ENCODE measurements at regions not wholly inside any gene's neighbourhood (a gene's known extent, or its start where the extent isn't known, plus 50 kb on each side); places are given as distances from the start of the nearest gene placed in this dataset.
"Not testable (repeated sequence)": the region's sequence is repeated elsewhere in the genome, so short reads cannot be mapped to it uniquely, and the experiment has no call there.

- not testable (repeated sequence) for DNase-seq
These were observed 174.6 kb downstream of the SPIN4 start for GRCh38 chrX:63176578-63176977.

DNA sequence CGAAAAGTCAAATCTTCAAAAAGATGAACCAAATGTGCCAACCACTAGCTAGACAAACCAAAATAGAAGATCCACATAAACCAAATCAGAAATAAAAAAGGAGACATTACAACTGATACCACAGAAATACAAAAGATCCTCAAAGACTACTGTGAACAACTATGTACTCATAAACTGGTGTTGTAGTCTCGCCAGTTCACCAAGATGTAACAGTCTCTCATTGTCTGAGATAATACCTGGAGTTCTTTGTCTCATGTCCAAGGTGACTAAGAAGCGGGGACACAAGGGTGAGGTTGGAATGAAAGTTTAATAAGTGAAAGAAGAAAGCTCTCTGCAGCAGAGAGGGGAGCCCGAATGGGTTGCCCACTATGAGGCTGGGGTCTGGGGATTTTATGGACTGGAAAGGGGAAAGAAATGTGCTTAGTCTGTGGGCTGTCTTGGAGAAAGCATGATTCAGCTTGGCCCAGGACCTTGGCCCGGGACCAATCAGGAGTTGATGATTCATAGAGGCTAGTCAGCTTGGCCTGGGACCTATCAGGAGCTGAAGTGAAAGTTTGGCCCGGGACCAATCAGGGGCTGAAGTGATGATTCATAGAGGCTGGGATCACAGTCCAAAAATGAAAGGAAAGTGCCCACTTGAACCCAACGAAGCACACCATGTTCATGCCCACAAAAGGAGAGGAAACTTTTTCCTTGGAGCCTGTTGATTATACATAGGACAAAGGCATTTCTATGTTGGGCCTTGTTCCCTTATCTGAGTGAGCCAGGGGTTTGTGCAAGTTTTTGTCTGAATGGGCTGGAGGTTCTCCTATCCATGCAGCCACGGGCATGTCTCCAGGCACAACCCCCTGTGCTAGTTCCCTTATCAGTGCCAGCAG, 177.1 kb downstream of the SPIN4 start:
- DNase-seq = not testable (repeated sequence)

DNA sequence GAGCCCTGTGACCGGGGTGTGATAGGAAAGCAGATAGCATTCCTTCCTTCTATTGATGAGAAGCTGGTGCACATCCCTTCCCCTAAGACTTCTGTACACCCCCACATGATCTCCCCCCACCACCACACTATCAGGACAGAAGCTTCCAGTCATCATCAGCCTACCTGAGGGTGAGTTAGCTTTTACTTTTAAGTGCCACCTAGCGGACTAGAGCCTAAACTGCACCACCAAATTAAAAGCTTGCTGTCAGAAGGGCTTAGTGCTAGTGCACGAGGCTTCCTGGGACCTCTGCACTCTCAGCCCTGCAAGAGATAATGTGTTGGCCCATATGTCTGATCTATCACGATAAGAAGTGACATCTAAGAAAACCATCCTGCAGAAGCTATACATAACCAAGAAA, 181.7 kb downstream of the SPIN4 start:
- not testable (repeated sequence) for DNase-seq

GRCh38 chrX:63168949-63169348, 182.2 kb downstream of the SPIN4 start:
- DNase-seq = not testable (repeated sequence)

- DNase-seq = not testable (repeated sequence)
These were observed 184.1 kb downstream of the SPIN4 start for GRCh38 chrX:63167002-63167401.

DNA sequence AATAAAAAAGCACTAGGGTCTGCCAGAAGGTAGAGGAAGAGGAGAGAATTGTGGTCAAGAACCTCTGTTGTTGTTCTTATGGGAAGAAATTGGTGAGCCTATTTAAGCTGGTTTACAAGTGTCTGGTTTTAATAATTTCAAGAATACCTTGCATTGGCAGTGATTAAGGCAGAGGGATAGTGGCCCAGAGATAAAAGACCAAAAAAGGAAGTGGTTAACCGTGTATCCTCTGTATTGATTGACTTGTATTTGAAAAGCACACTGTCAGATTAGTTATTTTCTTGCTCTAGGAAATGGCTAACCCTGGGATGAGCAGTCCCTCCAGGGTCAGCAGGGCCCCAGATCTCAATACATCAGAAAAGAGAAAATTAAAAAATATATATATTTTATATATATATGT, 190.1 kb downstream of the SPIN4 start:
- not testable (repeated sequence) for DNase-seq

DNA sequence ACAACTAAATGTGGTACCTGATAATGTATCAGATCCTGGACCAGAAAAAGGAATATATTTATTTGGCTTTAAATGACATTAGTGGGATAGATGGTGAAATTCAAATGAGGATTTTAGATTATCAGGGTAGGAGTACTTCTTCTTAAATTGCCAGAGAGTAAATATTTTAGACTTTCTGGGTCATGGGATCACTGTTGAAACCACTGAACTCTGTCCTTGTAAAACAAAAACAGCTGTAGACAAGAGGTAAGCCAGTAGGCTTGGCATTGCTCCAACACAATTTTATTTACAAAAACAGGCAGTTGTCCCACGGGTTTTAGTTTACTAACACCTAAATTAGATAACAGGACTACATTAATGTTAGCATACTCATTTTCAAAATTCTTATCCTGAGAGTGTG, 190.8 kb downstream of the SPIN4 start:
- DNase-seq = not testable (repeated sequence)

DNA sequence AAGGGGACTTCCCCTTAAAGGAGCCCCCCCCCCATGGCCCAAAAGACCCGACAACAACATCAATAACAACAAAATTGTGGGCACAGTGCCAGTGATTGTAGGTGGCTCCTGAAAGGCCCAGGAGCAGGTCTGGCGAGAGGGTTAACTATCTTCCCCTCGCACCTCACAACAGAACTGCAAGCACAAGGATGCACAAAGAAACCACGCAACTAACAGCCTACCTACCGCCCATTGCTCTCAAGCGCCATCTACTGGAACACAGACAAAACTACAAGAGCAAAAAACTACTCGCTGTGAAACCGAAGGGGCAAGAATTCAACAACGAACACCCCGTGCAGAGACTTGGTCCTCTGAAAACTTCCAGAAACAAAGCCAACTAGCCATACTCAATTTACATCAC, 205.6 kb downstream of the SPIN4 start:
- DNase-seq = not testable (repeated sequence)

DNA sequence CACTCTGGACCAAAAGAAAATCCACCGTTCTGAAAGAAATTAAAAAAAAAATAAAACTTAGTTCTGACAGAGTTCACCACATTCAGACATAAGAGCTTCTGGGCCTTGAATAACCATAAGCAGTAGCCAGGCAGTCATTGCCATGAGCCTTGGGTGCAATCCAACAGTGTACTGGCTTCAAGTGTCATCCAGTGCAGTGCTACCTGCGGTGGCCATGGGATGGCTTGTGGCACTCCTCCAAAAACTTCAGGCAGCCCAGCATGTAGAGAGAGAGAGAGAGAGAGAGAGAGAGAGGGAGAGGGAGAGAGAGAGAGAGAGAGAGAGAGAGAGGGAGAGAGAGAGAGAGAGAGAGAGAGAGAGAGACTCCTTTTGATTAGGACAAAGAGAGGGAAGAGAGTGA, 208.5 kb downstream of the SPIN4 start:
- not testable (repeated sequence) for DNase-seq

DNA sequence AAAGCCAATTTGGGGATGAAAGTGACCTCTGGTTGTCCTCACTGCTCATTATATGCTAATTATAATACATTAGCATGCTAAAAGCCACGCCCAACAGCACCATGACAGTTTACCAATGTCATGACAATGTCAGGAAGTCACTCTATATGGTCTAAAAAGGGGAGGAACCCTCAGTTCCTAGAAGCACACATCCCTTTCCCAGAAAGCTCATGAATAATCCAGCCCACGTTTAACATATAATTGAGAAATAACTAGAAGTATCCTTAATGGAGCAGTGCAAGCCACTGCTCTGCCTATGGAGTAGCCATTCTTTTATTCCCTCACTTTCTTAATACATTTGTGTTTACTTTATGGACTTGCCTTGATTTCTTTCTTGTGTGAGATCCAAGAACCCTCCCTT, 215.3 kb downstream of the SPIN4 start:
- not testable (repeated sequence) for DNase-seq

- no peak for DNase-seq
These were observed 222.6 kb downstream of the SPIN4 start for GRCh38 chrX:63128509-63128908.

GRCh38 chrX:63115196-63115595, 235.9 kb downstream of the SPIN4 start:
- DNase-seq = no peak

DNA sequence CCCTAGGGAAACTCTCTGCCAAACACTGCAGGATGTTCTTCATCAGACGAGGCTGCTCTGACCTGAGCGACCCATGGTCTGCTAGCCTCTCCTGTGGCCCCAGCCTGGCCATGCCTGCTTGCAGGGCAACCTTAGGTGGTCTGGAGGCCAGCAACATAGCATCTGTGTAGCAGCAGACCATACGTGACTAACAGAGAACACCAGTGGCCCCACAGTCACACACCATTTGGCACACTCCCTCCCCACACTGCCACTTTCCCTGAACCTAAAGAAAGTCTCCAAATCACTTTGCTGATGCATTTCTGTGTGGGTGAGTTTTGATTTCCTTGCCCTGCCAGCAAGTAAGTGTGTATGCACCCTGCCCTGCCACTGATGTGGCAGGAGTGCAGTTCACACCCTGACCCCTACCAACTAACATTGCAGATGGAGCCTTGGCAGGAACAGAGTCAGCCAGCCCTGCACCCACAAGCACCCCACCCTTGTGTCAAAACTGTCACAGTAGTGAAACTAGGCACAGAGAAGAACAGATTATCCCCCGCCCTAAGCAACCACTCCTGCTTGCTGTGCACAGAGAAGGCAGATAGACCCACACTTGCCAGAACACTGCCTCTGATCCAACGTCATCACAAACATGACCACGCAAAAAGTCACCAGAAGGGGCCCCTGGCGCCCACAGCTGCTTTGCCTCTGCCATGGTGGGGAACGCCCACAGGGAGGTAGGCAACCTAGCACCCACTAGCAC, 249.1 kb downstream of the SPIN4 start:
- no peak for DNase-seq

GRCh38 chrX:63058204-63058603, 292.9 kb downstream of the SPIN4 start:
- no peak for DNase-seq

- no peak for DNase-seq
These were observed 300.9 kb downstream of the SPIN4 start for GRCh38 chrX:63050225-63050624.

DNA sequence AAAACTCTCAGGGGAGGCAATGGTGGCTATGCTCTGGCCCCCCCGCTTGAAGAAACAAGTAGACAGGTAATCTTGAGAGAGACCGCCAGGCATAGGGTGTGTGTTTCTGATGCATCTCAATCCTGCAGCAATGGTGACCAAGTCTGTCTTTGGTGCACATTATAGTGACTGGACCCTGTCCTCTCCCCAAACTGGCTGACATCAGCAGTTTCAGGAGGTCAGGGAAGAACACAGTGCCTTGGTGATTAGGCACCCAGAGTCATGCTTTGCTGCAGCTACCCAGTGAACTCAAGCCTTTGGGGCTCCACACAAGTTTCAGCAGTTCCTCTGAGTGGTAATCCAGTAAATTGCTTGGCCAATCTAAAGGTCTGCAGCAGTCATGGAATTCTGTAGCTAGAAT, 318.3 kb downstream of the SPIN4 start:
- no peak for DNase-seq

DNA sequence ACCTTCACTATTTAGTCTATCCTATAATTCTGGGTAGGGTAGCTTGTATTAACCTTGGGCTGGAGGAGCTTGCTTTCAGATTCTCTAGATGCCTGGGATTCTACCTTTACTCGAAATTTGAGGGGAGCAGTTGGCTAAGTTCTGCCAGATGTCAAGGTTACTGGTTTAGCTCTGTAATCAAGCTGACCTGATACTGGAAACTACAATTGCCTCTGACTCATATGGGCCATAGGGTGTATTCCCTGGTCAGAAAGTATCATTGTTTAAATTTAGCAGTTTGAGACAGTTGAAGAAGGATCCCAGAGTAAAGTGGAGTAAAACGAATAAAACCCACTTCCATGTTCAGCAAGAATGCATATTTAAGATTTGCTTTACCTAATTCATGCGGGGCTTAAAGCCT, 337.6 kb downstream of the SPIN4 start:
- DNase-seq = no peak

DNA sequence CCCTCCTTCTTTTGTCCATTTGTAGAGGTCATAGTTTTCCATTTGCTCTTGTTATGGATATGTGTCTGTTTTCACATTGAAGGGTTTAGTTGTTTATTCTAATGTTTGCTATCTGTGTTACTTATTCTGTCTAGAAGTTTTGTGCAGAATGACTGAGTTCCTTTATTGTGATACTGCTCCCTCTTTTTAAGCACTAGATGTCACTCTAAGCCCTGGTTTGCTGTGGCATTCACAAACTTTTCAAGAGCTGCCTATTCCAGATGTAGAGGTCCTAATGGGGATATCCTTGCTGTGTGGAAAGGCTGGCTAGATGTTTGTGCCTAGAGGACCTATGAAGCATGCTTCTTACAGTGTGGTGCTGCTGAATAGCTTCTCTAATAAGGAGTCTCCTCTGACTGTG, 338.6 kb downstream of the SPIN4 start:
- no peak for DNase-seq

DNA sequence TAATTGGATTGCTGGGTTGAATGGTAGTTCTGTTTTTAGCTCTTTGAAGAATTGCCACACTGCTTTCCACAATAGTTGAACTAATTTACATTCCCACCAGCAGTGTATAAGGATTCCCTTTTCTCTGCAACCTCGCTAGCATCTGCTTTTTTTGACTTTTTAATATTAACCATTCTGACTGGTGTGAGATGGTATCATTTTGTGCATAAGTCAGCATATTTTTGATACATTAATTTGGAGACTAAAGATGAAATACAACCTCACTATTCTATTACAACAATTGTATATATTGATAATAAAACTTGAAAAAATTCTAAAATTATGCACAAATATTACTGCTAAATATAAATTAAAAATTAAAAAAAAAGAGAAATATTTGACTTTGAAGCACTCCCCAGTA, 350.9 kb downstream of the SPIN4 start:
- not testable (repeated sequence) for DNase-seq

Data from CD4-positive, alpha-beta T cell treated with Interferon gamma for 1 hour (primary cell).